AG04449 (cell line): ENCODE measurements at regions not wholly inside any gene's neighbourhood (a gene's known extent, or its start where the extent isn't known, plus 50 kb on each side); places are given as distances from the start of the nearest gene placed in this dataset.

Source experiments
- CTCF ChIA-PET: fragments of 350-600 bp; formaldehyde crosslinking; extraction: SDS; loops from one replicate; lab custom pipeline; 2021; ENCODE audit warnings: antibody characterized with exemption; lab: Yijun Ruan, JAX
- POLR2A ChIA-PET: fragments of 400-600, 350-600 bp; formaldehyde crosslinking; extraction: SDS; loops from one replicate; lab custom pipeline; 2020; ENCODE audit warnings: antibody characterized with exemption, inconsistent platforms; lab: Yijun Ruan, JAX
- DNase-seq: peaks from one replicate; pipeline ENCODE4 v3.0.0-alpha.2; 2010; ENCODE audit warnings: low read depth, low spot score
- H3K4me3 ChIP-seq: 2 replicates; pipeline ENCODE4 v1.5.1; 2011; ENCODE audit warnings: low read depth, mild to moderate bottlenecking, control low read depth, low read length
- CTCF ChIP-seq: IDR thresholded peaks from one replicate; pipeline ENCODE4 v1.5.1; 2011; ENCODE audit warnings: mild to moderate bottlenecking, moderate library complexity, low read length, control low read depth, inconsistent platforms; ENCODE audit not compliant: insufficient read depth; ENCODE audit errors: missing control alignments

DNA sequence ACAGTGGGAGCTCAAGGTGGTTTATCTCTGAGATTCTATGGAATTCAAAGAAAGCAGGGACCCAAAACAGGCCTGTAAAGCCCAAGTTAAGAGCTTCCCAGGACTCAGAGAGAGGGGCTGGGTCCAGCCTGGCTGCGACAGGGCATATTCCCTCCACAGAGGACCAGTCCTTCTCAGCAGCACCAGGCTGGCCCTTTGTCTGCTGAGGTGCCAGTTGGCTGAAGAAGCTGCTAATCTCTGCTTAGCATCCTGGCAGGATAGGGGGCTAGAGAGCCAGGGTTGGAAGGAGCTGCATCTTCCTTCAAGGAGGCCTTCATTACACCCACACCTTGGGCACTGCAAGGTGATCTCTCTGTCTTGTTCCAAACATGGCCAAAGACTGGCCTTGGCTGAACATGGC is 68.3 kb upstream of the TUNAR start:
- POLR2A ChIA-PET: no interaction called here
- no peak overlapping the region for H3K4me3 ChIP-seq
- CTCF ChIA-PET: no interaction called here
- TF ChIP-seq CTCF: no peak
- no peak for DNase-seq

GRCh38 chr14:95796788-95797187 is 79.8 kb upstream of the TUNAR start:
- H3K4me3 ChIP-seq: no peak overlapping the region
- ChIA-PET CTCF (no interaction called here), POLR2A (no interaction called here)
- DNase-seq: no peak
- TF ChIP-seq CTCF: no peak

- H3K4me3 ChIP-seq: no peak overlapping the region
- no peak for DNase-seq
- ChIA-PET POLR2A (no interaction called here), CTCF (no interaction called here)
- TF ChIP-seq CTCF: no peak
Observed at GRCh38 chr14:95787941-95788340, 74.0 kb upstream of the TCL1A start.

DNA sequence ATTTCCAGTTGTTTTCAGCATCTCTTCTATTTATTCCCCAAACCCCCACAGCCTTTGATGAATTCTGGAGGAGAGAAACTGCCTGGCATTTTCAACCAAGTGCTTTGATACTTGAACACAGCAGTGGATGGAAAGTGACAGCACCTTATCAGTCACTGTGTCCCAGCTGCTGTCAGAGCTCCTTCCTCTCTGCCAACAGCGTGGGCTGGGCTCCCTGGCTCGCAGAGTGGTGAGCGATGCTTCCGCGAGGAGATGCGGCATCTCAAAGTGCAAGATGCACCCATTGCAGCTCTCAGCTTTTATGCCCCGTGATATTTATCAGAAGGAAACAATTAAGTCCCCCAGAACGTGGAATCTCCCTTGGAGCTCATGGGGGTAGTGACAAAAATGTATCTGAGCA is 72.6 kb upstream of the TCL1A start:
- TF ChIP-seq CTCF: no peak
- DNase-seq: no peak
- ChIA-PET CTCF (interaction anchor here (1.4 kb wide), 1 partner anchor 13 kb away, joined by 3 read pairs; no protein-coding TSS in a partner anchor), POLR2A (no interaction called here)
- H3K4me3 ChIP-seq: no peak overlapping the region

- no peak for TF ChIP-seq CTCF
- no peak overlapping the region for H3K4me3 ChIP-seq
- ChIA-PET POLR2A (no interaction called here), CTCF (interaction anchor here (2.1 kb wide), 1 partner anchor 10 kb away, joined by 13 read pairs; no protein-coding TSS in a partner anchor)
- no peak for DNase-seq
Observed at GRCh38 chr14:95784137-95784536, 70.2 kb upstream of the TCL1A start.

DNA sequence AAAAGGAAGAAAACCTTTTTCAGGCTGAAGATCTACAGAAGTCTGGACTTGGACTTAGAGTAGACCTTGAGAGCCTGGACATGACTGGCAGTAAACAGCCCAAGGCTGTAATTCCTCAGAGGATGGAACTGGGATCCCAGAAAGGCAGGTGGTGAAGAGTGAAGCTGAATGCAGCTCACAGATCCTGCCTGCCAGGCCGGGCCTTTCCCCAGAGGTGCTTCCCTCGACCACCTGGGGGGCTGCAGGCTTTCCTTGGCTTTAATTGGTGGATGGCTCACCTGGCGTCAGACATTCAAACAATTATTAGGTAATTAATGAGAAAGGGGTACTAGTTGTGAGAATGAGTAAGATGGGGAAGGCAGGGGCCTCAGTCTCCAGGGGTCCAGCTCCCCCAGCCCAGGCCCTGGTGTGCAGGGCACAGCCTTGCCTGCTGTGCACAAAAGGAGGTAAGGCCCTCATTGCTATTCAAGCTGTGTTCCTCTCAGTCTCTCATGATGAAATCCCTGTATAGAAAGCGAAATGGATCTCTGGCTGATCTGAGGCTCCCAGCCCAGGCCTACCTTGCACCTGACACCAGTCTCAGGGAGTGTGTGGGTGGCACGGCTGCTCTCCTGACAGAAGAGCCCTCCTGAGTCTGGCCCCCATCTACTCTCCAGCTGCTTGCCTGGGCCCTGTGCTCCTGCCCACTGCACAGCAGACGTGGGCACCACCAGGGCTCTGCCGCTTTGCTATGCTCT is 63.0 kb upstream of the TCL1A start:
- no peak overlapping the region for H3K4me3 ChIP-seq
- no peak for DNase-seq
- CTCF ChIA-PET: interaction anchor here (2.5 kb wide), 1 partner anchor 217 kb away, joined by 7 read pairs; no protein-coding TSS in a partner anchor
- POLR2A ChIA-PET: no interaction called here
- TF ChIP-seq CTCF: no peak
